Small intestine (tissue), 7 donors: ENCODE measurements at regions not wholly inside any gene's neighbourhood (a gene's known extent, or its start where the extent isn't known, plus 50 kb on each side); places are given as distances from the start of the nearest gene placed in this dataset.

Experiments
- DNase-seq, 2 donors: peaks; one replicate each; pipeline versions ENCODE4 v3.0.0 to v3.0.0-alpha.2; 2013
- FAIRE-seq: peaks from 2 replicates; lab custom pipeline; 2012; peaks lifted over from hg19 to GRCh38; lab: Jason Lieb, UNC
- H3K27ac ChIP-seq, 3 donors: one replicate each; pipeline ENCODE4 v1.5.1; 2013; ENCODE audit warnings: low read length in 2 of 3, mild to moderate bottlenecking in 2 of 3, control low read depth in 1 of 3, inconsistent platforms in 1 of 3, low read depth in 1 of 3, moderate library complexity in 1 of 3
- H3K27me3 ChIP-seq, 3 donors: one replicate each; pipeline ENCODE4 v1.6.1; 2013; ENCODE audit warnings: low read length in 3 of 3, inconsistent platforms in 1 of 3; ENCODE audit not compliant: control insufficient read depth in 3 of 3, insufficient read depth in 3 of 3
- H3K36me3 ChIP-seq, 3 donors: one replicate each; pipeline ENCODE4 v1.6.1; 2013; ENCODE audit warnings: low read length in 3 of 3, inconsistent platforms in 1 of 3, low read depth in 1 of 3, mild to moderate bottlenecking in 1 of 3, moderate library complexity in 1 of 3; ENCODE audit not compliant: control insufficient read depth in 3 of 3, insufficient read depth in 2 of 3
- H3K4me1 ChIP-seq, 3 donors: one replicate each; pipeline ENCODE4 v1.6.1; 2013; ENCODE audit warnings: low read length in 2 of 3, inconsistent platforms in 1 of 3, low read depth in 1 of 3, mild to moderate bottlenecking in 1 of 3, moderate library complexity in 1 of 3; ENCODE audit not compliant: control insufficient read depth in 3 of 3, insufficient read depth in 2 of 3
- H3K4me3 ChIP-seq, 3 donors: one replicate each; pipeline ENCODE4 v1.5.1; 2013; ENCODE audit warnings: low read length in 3 of 3, control low read depth in 1 of 3, inconsistent platforms in 1 of 3, low read depth in 1 of 3, mild to moderate bottlenecking in 1 of 3, moderate library complexity in 1 of 3
- H3K9me3 ChIP-seq, 2 donors: one replicate each; pipeline ENCODE4 v1.6.1; 2013; ENCODE audit warnings: low read depth in 1 of 2, low read length in 1 of 2; ENCODE audit not compliant: control insufficient read depth in 2 of 2, insufficient read depth in 1 of 2
- WGBS, 3 donors: extraction: QIAGEN DNeasy Blood & Tissue Kit; methylation state at CpG; one replicate each; pipeline ENCODE4 v1.1.7; 2013; 5-methylcytosine and 5-hydroxymethylcytosine counted together
- donor health status: healthy with polysubstance abuse.
- donor health status: control.
- donor health status: control.
- donor health status: Bipolar disorder and iron deficiency.
- donor health status: healthy.

- no peak for FAIRE-seq
- Histone ChIP-seq H3K27ac (peak overlapping the region in 2 of 3 donors; percentile 68 to 69), H3K27me3 (no peaks in the 10 kb centered on the region), H3K4me3 (peak overlapping the region in 1 of 3 donors; percentile 1), H3K9me3 (no peaks in the 10 kb centered on the region), H3K36me3 (no peaks in the 10 kb centered on the region), H3K4me1 (peaks cover 0 to 10% (median 0%) of the 10 kb centered on the region in 3 donors)
- WGBS, 3 donors: 12 to 17% (median 14%) methylated on average over 6 of the region's 6 CpGs
- peak; percentile 64 to 84 for DNase-seq
Measured at GRCh38 chr11:110376711-110377324, 52.9 kb upstream of the FDX1 start.

DNA sequence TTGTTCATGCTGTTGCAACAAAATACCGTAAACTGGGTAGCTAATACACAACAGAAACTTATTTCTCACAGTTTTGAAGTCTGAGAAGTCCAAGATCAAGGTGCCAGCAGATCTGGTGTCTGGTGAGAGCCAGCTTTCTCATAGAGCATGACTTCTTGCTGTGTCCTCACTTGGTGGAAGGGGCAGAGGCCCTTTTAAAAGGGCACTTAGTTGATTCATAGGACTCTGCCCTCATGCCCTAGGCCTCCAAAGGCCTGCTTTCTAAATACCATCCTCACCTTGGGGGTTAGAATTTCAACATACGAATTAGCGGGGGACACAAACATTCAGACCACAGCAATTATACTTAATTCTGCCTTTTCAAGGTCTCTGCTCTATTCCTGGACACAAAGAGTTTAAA, 52.3 kb upstream of the FDX1 start:
- 83 to 94% (median 86%) methylated on average over 3 of the region's 3 CpGs for WGBS, 3 donors
- Histone ChIP-seq H3K4me1 (peaks cover 0 to 10% (median 0%) of the 10 kb centered on the region in 3 donors), H3K4me3 (no peak overlapping the region), H3K27ac (peak overlapping the region in 2 of 3 donors; percentile 34 to 69), H3K27me3 (no peaks in the 10 kb centered on the region), H3K36me3 (no peaks in the 10 kb centered on the region), H3K9me3 (no peaks in the 10 kb centered on the region)
- DNase-seq: peak in 1 of 2 donors; percentile 48
- FAIRE-seq: no peak

DNA sequence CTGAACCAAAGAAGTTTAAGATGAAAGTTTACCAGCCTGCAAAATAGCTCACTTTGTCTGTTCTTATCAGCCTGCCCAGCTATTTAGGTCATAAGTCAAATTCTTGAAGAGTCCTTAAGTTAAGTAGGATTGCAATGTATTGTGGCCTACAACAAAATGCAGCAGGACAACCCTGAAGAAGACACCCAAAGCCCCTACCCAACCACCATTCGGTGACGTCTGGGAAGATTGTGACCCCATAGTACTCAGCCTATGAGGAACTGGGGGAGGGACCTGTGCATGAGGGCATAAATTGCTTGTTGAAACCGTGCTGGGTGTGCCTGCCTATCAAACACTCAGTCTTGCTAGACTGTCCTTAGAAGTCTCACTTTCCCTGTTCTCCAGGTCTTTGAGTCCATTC, 50.5 kb upstream of the FDX1 start:
- 70 to 85% (median 74%) methylated on average over 3 of the region's 3 CpGs for WGBS, 3 donors
- H3K9me3 ChIP-seq: no peaks in the 10 kb centered on the region
- FAIRE-seq: no peak

DNA sequence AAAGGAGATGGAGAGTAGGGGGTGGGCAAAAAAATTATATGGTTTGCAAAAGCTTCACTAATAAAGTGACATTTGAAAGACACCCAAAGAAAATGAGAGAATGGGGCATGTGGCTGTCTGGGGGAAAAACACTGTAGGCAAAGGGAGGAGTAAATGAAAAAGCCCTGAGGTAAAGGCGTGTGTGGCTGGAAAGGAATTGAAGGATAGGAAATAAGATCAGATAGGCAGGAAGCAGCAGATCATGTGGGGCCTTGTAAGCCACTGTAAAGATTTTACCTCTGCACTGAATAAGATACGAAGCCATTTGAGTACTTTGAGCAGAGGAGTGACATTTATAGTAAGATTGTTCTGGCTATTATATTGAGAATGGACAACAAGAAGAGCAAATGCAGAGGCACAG, 49.8 kb upstream of the FDX1 start:
- DNase-seq (no peak), FAIRE-seq (no peak)
- Histone ChIP-seq H3K9me3 (no peaks in the 10 kb centered on the region), H3K27me3 (no peaks in the 10 kb centered on the region), H3K27ac (no peak overlapping the region), H3K4me1 (peaks cover 0 to 10% (median 0%) of the 10 kb centered on the region in 3 donors), H3K4me3 (no peak overlapping the region), H3K36me3 (no peaks in the 10 kb centered on the region)
- 62 to 93% (median 87%) methylated on average over 2 of the region's 2 CpGs for WGBS, 3 donors

More for the DNA sequence above, 50.5 kb upstream of the FDX1 start:
- no peak overlapping the region for H3K4me3 ChIP-seq
- H3K27me3 ChIP-seq: no peaks in the 10 kb centered on the region
- H3K27ac ChIP-seq: no peak overlapping the region
- no peaks in the 10 kb centered on the region for H3K36me3 ChIP-seq
- peaks cover 0 to 10% (median 0%) of the 10 kb centered on the region in 3 donors for H3K4me1 ChIP-seq
- DNase-seq: no peak
